OCI-LY3 (cell line): ENCODE measurements at regions not wholly inside any gene's neighbourhood (a gene's known extent, or its start where the extent isn't known, plus 50 kb on each side); places are given as distances from the start of the nearest gene placed in this dataset.

Experiments
- EZH2phosphoT487 ChIP-seq: fragments of 200-600 bp; shearing (Covaris generic); IDR thresholded peaks from 2 replicates; pipeline ENCODE4 v1.6.1; 2018; ENCODE audit warnings: antibody characterized with exemption, mixed run types, low read depth
- TF ChIP-seq, protein P1 (sequence below): fragments of 200-600, 300-600 bp; sonication (generic); IDR thresholded peaks from 2 replicates; pipeline ENCODE4 v1.5.1; 2014; ENCODE audit warnings: antibody characterized with exemption, low read length, low read depth

DNA sequence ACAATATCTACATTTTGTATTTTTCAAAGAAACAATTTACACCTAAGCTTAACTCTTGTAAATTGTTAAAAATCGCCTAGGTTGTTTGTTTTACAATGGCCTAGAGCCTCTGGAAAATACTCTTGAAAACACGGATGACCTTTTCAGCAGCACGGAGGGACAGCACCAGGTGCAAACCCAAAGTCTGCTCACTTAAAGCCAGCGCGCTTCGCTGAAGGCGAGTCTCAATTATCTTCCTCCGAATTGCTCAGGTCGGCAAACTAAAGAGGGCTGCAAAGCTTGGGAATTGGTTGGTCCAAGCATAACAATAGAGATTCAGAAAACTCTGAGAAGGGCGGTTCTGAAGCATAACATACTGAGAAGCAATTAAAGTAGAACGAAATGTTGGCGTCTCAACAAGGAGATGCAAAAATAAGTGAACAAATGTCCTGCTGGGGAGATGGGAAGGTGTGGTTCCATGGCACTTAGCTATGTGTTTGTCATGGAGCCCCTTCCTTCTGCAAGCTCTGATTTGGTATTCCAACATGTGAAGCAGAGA is 139.9 kb upstream of the PITRM1 start:
- TF ChIP-seq, protein P1, sequence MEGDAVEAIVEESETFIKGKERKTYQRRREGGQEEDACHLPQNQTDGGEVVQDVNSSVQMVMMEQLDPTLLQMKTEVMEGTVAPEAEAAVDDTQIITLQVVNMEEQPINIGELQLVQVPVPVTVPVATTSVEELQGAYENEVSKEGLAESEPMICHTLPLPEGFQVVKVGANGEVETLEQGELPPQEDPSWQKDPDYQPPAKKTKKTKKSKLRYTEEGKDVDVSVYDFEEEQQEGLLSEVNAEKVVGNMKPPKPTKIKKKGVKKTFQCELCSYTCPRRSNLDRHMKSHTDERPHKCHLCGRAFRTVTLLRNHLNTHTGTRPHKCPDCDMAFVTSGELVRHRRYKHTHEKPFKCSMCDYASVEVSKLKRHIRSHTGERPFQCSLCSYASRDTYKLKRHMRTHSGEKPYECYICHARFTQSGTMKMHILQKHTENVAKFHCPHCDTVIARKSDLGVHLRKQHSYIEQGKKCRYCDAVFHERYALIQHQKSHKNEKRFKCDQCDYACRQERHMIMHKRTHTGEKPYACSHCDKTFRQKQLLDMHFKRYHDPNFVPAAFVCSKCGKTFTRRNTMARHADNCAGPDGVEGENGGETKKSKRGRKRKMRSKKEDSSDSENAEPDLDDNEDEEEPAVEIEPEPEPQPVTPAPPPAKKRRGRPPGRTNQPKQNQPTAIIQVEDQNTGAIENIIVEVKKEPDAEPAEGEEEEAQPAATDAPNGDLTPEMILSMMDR, result no peak
- no peak for TF ChIP-seq EZH2phosphoT487
